ENCODE measurements at regions not wholly inside any gene's neighbourhood (a gene's known extent, or its start where the extent isn't known, plus 50 kb on each side); places are given as distances from the start of the nearest gene placed in this dataset.

DNA sequence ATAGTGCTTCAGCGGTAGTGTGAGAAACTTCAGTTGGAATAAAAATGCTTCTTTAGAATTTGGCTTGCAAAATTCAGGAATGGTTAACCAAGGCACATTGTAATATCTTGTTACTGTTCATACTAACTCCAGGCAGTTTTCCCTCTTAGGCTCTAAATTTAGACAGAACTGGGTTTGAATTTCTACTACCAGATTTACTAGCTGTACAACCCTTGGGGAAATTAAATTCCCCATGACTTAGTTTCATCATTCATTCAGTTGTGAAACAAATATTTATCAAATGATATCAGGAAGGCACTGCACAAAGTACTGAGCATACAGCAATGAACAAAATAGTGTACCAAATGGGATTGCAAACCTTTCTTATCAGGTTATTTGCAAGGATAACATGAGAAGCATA lies 135.0 kb upstream of the IL15 start:
- no peaks in the 10 kb centered on the region for H3K27me3 ChIP-seq (ENCODE audit: control insufficient read depth in 3 of 3, insufficient read depth in 3 of 3, low read length in 3 of 3)
- no peaks in the 10 kb centered on the region for H3K4me1 ChIP-seq (ENCODE audit: control insufficient read depth in 3 of 3, insufficient read depth in 3 of 3, low read length in 3 of 3)
- no peaks in the 10 kb centered on the region for H3K9me3 ChIP-seq (ENCODE audit: control insufficient read depth in 3 of 3, low read length in 3 of 3)
- no peak overlapping the region for H3K9ac ChIP-seq (ENCODE audit: low read depth in 1 of 3, low read length in 3 of 3)
- H3K4me3 ChIP-seq (ENCODE audit: low read length in 3 of 3): no peak overlapping the region
- H3K36me3 ChIP-seq (ENCODE audit: control insufficient read depth in 3 of 3, insufficient read depth in 3 of 3, low read length in 3 of 3): no peaks in the 10 kb centered on the region
- H3K27ac ChIP-seq (ENCODE audit: low read depth, low read length): no peak overlapping the region

DNA sequence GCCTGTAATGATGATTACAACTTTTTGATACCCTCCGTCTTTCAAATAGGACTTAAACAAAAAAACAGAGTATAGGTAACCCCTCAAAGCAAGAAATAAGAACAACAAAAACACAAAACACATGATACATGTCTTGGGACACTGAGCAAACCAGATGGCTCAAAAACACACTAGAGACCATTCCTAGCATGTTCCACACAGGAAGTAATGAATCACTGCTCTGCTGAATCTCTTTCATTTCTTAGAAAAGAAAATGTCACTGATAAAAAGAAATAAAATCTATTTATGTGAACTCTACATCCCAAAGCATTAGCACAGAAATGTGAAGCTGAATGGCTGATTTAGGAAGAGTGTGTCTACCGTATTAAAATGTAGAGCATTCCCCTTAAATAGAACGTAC lies 134.5 kb upstream of the IL15 start:
- Histone ChIP-seq H3K4me3 (ENCODE audit: low read length in 3 of 3) (no peak overlapping the region), H3K27me3 (ENCODE audit: control insufficient read depth in 3 of 3, insufficient read depth in 3 of 3, low read length in 3 of 3) (no peaks in the 10 kb centered on the region), H3K36me3 (ENCODE audit: control insufficient read depth in 3 of 3, insufficient read depth in 3 of 3, low read length in 3 of 3) (no peaks in the 10 kb centered on the region), H3K27ac (ENCODE audit: low read depth, low read length) (no peak overlapping the region), H3K9ac (ENCODE audit: low read depth in 1 of 3, low read length in 3 of 3) (no peak overlapping the region), H3K4me1 (ENCODE audit: control insufficient read depth in 3 of 3, insufficient read depth in 3 of 3, low read length in 3 of 3) (no peaks in the 10 kb centered on the region), H3K9me3 (ENCODE audit: control insufficient read depth in 3 of 3, low read length in 3 of 3) (no peaks in the 10 kb centered on the region)

DNA sequence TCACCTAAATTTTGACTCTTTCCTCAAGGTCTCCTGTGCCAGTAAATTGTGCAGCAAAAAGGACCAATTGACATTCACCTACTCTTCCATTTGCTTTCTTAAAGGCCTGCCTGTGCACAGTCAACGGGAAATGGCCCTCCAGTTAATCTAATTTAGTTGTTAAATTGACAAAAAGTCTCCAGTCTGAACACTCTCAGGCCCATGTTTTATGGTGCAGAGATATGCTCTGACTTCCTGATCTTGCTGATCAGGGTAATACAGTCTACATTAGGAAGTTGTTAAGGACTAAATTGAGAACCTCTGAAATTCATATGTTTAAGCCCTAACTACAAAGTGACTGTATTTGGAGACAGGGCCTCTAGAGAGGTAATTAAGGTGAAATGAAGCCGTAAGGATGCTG lies 133.6 kb upstream of the IL15 start:
- no peaks in the 10 kb centered on the region for H3K27me3 ChIP-seq (ENCODE audit: control insufficient read depth in 3 of 3, insufficient read depth in 3 of 3, low read length in 3 of 3)
- H3K27ac ChIP-seq (ENCODE audit: low read depth, low read length): no peak overlapping the region
- no peak overlapping the region for H3K9ac ChIP-seq (ENCODE audit: low read depth in 1 of 3, low read length in 3 of 3)
- no peaks in the 10 kb centered on the region for H3K4me1 ChIP-seq (ENCODE audit: control insufficient read depth in 3 of 3, insufficient read depth in 3 of 3, low read length in 3 of 3)
- H3K4me3 ChIP-seq (ENCODE audit: low read length in 3 of 3): no peak overlapping the region
- H3K9me3 ChIP-seq (ENCODE audit: control insufficient read depth in 3 of 3, low read length in 3 of 3): no peaks in the 10 kb centered on the region
- no peaks in the 10 kb centered on the region for H3K36me3 ChIP-seq (ENCODE audit: control insufficient read depth in 3 of 3, insufficient read depth in 3 of 3, low read length in 3 of 3)

DNA sequence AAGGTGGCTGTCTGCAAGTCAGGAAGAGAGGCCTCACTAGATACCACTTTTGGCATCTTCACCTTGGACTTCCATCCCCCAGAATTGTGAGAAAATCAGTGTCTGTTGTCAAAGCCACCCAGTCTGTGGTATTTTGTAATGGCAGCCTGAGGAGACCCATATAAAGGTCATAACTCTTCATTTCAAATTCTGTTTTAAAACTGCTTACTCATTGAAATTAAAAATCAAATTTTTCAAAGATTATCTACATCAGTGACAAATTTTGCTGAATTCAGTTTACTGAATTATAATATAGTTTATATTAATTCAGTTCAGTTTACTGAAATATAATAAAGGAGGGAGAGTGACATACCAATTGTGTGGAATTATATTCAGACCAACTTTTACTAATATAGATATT lies 133.1 kb upstream of the IL15 start:
- no peak overlapping the region for H3K9ac ChIP-seq (ENCODE audit: low read depth in 1 of 3, low read length in 3 of 3)
- H3K27me3 ChIP-seq (ENCODE audit: control insufficient read depth in 3 of 3, insufficient read depth in 3 of 3, low read length in 3 of 3): no peaks in the 10 kb centered on the region
- H3K36me3 ChIP-seq (ENCODE audit: control insufficient read depth in 3 of 3, insufficient read depth in 3 of 3, low read length in 3 of 3): no peaks in the 10 kb centered on the region
- no peak overlapping the region for H3K4me3 ChIP-seq (ENCODE audit: low read length in 3 of 3)
- H3K9me3 ChIP-seq (ENCODE audit: control insufficient read depth in 3 of 3, low read length in 3 of 3): no peaks in the 10 kb centered on the region
- no peak overlapping the region for H3K27ac ChIP-seq (ENCODE audit: low read depth, low read length)
- H3K4me1 ChIP-seq (ENCODE audit: control insufficient read depth in 3 of 3, insufficient read depth in 3 of 3, low read length in 3 of 3): no peaks in the 10 kb centered on the region

DNA sequence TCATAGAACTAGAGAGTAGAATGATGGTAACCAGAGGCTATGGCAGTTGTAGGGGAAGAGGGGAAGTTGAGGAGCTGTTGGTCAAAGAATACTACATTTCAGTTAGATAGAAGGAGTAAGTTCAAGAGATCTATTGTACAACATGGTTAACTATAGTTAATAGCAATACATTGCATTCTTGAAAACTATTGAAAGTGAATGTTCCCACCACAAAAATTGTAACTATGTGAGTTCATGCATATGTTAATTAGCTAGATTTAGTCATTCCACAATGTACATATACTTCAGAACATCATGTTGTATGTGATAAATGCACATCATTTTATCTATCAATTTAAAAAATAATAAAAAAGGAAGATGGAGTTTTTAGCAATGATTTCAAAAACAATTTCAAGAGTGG lies 125.3 kb upstream of the IL15 start:
- no peaks in the 10 kb centered on the region for H3K9me3 ChIP-seq (ENCODE audit: control insufficient read depth in 3 of 3, low read length in 3 of 3)

DNA sequence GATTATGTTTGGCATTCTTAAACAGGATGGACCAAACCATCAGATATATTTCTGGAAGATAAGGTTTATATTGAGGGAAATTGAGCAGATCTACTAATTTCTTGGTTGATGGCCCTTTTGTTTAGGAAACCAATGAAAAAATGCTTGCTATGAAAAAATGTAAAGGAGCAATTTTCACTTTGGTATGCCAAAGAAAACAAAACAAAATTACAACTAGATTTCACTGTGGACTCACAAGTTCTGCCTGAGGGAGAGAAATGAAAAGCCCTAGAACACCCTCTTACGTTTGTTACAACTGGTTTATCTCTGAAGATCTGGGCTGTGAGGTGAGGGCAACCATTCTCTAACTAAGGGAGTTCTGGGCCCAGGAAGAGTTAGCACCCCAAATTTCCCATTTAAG lies 122.5 kb upstream of the IL15 start:
- Histone ChIP-seq H3K4me3 (ENCODE audit: low read length in 3 of 3) (no peak overlapping the region), H3K36me3 (ENCODE audit: control insufficient read depth in 3 of 3, insufficient read depth in 3 of 3, low read length in 3 of 3) (no peaks in the 10 kb centered on the region), H3K27ac (ENCODE audit: low read depth, low read length) (no peak overlapping the region), H3K9me3 (ENCODE audit: control insufficient read depth in 3 of 3, low read length in 3 of 3) (no peaks in the 10 kb centered on the region), H3K27me3 (ENCODE audit: control insufficient read depth in 3 of 3, insufficient read depth in 3 of 3, low read length in 3 of 3) (no peaks in the 10 kb centered on the region), H3K9ac (ENCODE audit: low read depth in 1 of 3, low read length in 3 of 3) (no peak overlapping the region), H3K4me1 (ENCODE audit: control insufficient read depth in 3 of 3, insufficient read depth in 3 of 3, low read length in 3 of 3) (no peaks in the 10 kb centered on the region)

More for the DNA sequence above, 125.3 kb upstream of the IL15 start:
- Histone ChIP-seq H3K36me3 (ENCODE audit: control insufficient read depth in 3 of 3, insufficient read depth in 3 of 3, low read length in 3 of 3) (no peaks in the 10 kb centered on the region), H3K27ac (ENCODE audit: low read depth, low read length) (no peak overlapping the region), H3K4me3 (ENCODE audit: low read length in 3 of 3) (no peak overlapping the region), H3K9ac (ENCODE audit: low read depth in 1 of 3, low read length in 3 of 3) (no peak overlapping the region), H3K4me1 (ENCODE audit: control insufficient read depth in 3 of 3, insufficient read depth in 3 of 3, low read length in 3 of 3) (no peaks in the 10 kb centered on the region), H3K27me3 (ENCODE audit: control insufficient read depth in 3 of 3, insufficient read depth in 3 of 3, low read length in 3 of 3) (no peaks in the 10 kb centered on the region)

DNA sequence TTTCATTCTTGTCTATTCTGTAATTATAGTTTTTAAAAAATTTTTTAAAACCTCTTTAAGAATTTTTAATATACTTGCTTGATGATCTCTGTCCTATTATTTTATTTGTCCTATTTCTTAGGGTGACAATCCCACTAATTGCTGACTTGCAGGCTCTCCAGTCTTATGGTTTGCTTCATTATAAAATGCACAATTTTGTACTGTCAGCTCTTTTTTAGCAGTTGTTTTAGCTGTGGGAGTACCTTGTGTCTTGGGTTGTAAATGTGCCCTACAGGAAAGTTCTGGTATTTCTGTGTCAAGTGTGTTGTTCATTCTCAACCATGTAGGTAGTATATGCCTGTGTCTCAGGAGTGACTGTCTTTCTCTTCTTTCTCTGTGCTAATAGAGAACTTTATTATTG lies 118.2 kb upstream of the IL15 start:
- no peaks in the 10 kb centered on the region for H3K36me3 ChIP-seq (ENCODE audit: control insufficient read depth in 3 of 3, insufficient read depth in 3 of 3, low read length in 3 of 3)
- H3K27me3 ChIP-seq (ENCODE audit: control insufficient read depth in 3 of 3, insufficient read depth in 3 of 3, low read length in 3 of 3): no peaks in the 10 kb centered on the region
- H3K9ac ChIP-seq (ENCODE audit: low read depth in 1 of 3, low read length in 3 of 3): no peak overlapping the region
- no peaks in the 10 kb centered on the region for H3K9me3 ChIP-seq (ENCODE audit: control insufficient read depth in 3 of 3, low read length in 3 of 3)
- no peak overlapping the region for H3K4me3 ChIP-seq (ENCODE audit: low read length in 3 of 3)
- no peaks in the 10 kb centered on the region for H3K4me1 ChIP-seq (ENCODE audit: control insufficient read depth in 3 of 3, insufficient read depth in 3 of 3, low read length in 3 of 3)
- no peak overlapping the region for H3K27ac ChIP-seq (ENCODE audit: low read depth, low read length)

DNA sequence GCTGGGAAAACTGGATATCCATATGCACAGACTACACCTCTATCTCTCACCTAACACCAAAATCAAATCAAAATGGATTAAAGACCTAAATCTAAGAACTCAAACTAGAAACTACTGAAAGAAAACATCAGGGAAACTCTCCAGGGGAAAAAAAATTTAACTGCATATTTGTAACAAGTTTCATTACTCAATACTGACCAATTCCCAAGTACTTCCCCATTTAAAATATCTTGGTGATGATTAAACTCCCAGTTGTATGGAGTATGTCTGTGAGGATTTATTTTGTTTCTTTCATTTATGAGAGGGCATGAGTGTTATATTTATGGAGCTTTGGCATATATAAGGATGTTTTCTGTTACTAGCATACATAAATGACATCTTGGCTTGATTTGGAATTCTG lies 112.3 kb upstream of the IL15 start:
- Histone ChIP-seq H3K4me1 (ENCODE audit: control insufficient read depth in 3 of 3, insufficient read depth in 3 of 3, low read length in 3 of 3) (no peaks in the 10 kb centered on the region), H3K27me3 (ENCODE audit: control insufficient read depth in 3 of 3, insufficient read depth in 3 of 3, low read length in 3 of 3) (no peaks in the 10 kb centered on the region), H3K4me3 (ENCODE audit: low read length in 3 of 3) (no peak overlapping the region), H3K9ac (ENCODE audit: low read depth in 1 of 3, low read length in 3 of 3) (no peak overlapping the region), H3K36me3 (ENCODE audit: control insufficient read depth in 3 of 3, insufficient read depth in 3 of 3, low read length in 3 of 3) (no peaks in the 10 kb centered on the region), H3K9me3 (ENCODE audit: control insufficient read depth in 3 of 3, low read length in 3 of 3) (peaks cover 0 to 4% (median 0%) of the 10 kb centered on the region in 3 donors), H3K27ac (ENCODE audit: low read depth, low read length) (no peak overlapping the region)

DNA sequence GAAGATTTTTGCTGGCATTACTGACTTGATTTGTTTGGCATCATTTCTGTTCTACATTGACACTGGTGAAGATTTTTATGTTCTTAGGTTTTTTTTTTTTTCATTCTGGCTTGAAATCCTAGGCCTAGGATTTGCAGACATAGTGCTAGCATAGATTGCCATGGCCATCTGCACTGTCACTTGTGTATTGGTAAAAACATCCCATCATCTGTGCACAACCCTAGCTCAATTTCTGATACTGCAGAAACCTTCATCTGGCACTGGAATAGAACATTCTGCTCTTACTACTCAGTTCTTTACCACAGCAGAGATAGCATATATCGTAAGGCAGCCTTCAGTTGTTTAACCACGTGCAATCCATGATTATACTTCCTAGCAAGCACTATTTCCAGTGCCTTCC lies 111.5 kb upstream of the IL15 start:
- no peaks in the 10 kb centered on the region for H3K27me3 ChIP-seq (ENCODE audit: control insufficient read depth in 3 of 3, insufficient read depth in 3 of 3, low read length in 3 of 3)

DNA sequence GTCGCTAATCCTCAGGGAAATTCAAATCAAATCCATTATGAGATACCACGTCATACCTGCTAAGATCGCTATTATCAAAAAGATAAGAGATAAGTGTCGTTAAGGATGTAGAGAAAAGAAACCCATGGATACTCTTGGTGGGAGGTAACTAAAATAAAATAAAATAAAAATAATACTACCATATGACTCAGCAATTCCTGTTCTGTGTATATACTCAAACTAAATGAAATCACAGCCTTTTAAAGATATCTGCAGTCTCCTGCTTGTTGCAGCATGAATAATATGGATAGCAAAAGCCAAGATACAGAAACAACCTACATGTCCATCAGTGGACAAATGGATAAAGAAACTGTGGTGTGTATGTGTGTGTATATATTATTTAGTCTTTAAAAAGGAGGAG lies 105.8 kb upstream of the IL15 start:
- no peaks in the 10 kb centered on the region for H3K36me3 ChIP-seq (ENCODE audit: control insufficient read depth in 3 of 3, insufficient read depth in 3 of 3, low read length in 3 of 3)
- peaks cover 0 to 4% (median 0%) of the 10 kb centered on the region in 3 donors for H3K9me3 ChIP-seq (ENCODE audit: control insufficient read depth in 3 of 3, low read length in 3 of 3)
- no peaks in the 10 kb centered on the region for H3K27me3 ChIP-seq (ENCODE audit: control insufficient read depth in 3 of 3, insufficient read depth in 3 of 3, low read length in 3 of 3)
- H3K4me3 ChIP-seq (ENCODE audit: low read length in 3 of 3): no peak overlapping the region
- no peak overlapping the region for H3K9ac ChIP-seq (ENCODE audit: low read depth in 1 of 3, low read length in 3 of 3)
- no peaks in the 10 kb centered on the region for H3K4me1 ChIP-seq (ENCODE audit: control insufficient read depth in 3 of 3, insufficient read depth in 3 of 3, low read length in 3 of 3)
- no peak overlapping the region for H3K27ac ChIP-seq (ENCODE audit: low read depth, low read length)

More for the DNA sequence above, 111.5 kb upstream of the IL15 start:
- no peak overlapping the region for H3K4me3 ChIP-seq (ENCODE audit: low read length in 3 of 3)
- H3K27ac ChIP-seq (ENCODE audit: low read depth, low read length): no peak overlapping the region
- H3K36me3 ChIP-seq (ENCODE audit: control insufficient read depth in 3 of 3, insufficient read depth in 3 of 3, low read length in 3 of 3): no peaks in the 10 kb centered on the region
- H3K9ac ChIP-seq (ENCODE audit: low read depth in 1 of 3, low read length in 3 of 3): no peak overlapping the region
- H3K9me3 ChIP-seq (ENCODE audit: control insufficient read depth in 3 of 3, low read length in 3 of 3): peaks cover 0 to 4% (median 0%) of the 10 kb centered on the region in 3 donors
- H3K4me1 ChIP-seq (ENCODE audit: control insufficient read depth in 3 of 3, insufficient read depth in 3 of 3, low read length in 3 of 3): no peaks in the 10 kb centered on the region

DNA sequence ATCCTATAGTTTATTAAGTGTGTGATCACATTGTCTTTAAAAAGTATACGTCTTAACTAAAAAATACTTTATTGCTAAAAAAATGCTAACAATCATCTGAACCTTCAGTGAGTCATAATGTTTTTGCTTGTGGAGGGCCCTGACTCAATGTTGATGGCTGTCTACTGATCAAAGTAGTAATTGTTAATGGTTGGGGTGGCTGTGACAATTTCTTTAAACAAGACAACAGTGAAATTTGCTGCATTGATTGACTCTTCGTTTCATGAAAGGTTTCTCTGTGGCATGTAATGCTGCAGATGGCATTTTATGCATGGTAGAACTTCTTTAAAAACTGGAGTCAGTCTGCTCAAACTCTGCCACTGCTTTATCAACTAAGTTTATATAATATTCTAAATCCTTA lies 101.4 kb upstream of the IL15 start:
- H3K27ac ChIP-seq (ENCODE audit: low read depth, low read length): no peak overlapping the region
- H3K27me3 ChIP-seq (ENCODE audit: control insufficient read depth in 3 of 3, insufficient read depth in 3 of 3, low read length in 3 of 3): no peaks in the 10 kb centered on the region
- no peak overlapping the region for H3K4me3 ChIP-seq (ENCODE audit: low read length in 3 of 3)
- H3K4me1 ChIP-seq (ENCODE audit: control insufficient read depth in 3 of 3, insufficient read depth in 3 of 3, low read length in 3 of 3): no peaks in the 10 kb centered on the region
- no peaks in the 10 kb centered on the region for H3K36me3 ChIP-seq (ENCODE audit: control insufficient read depth in 3 of 3, insufficient read depth in 3 of 3, low read length in 3 of 3)
- H3K9ac ChIP-seq (ENCODE audit: low read depth in 1 of 3, low read length in 3 of 3): no peak overlapping the region
- H3K9me3 ChIP-seq (ENCODE audit: control insufficient read depth in 3 of 3, low read length in 3 of 3): peaks cover 0 to 3% (median 3%) of the 10 kb centered on the region in 3 donors

All from skeletal muscle tissue (tissue), 3 donors.